ENCODE measurements at regions not wholly inside any gene's neighbourhood (a gene's known extent, or its start where the extent isn't known, plus 50 kb on each side); places are given as distances from the start of the nearest gene placed in this dataset.

- DNase-seq: no peak
- Histone ChIP-seq H3K4me1 (ENCODE audit: control insufficient read depth in 1 of 2, extremely low read depth in 1 of 2, insufficient read depth in 2 of 2, low read length in 2 of 2) (no peaks in the 10 kb centered on the region), H3K27me3 (replicated peaks in 1 of 2; ENCODE audit: control insufficient read depth in 2 of 2, extremely low read depth in 1 of 2, insufficient read depth in 2 of 2, low read length in 1 of 2) (no peaks in the 10 kb centered on the region), H3K9me3 (no peaks in the 10 kb centered on the region), H3K36me3 (ENCODE audit: control insufficient read depth in 2 of 2, extremely low read depth in 1 of 2, insufficient read depth in 1 of 2, low read length in 1 of 2) (no peaks in the 10 kb centered on the region), H3K4me3 (ENCODE audit: control insufficient read depth in 1 of 2, extremely low read depth in 1 of 2, low read length in 1 of 2) (no peak overlapping the region), H3K27ac (ENCODE audit: low read length) (no peak overlapping the region)
- no peaks in the 10 kb centered on the region for H3K36me3 Mint-ChIP-seq
- CTCF ChIA-PET: no interaction called here
- no peaks in the 10 kb centered on the region for H3K4me1 Mint-ChIP-seq
- POLR2A ChIA-PET: interaction anchor here in 1 of 2 donors (0.6 kb wide), 1 partner anchor 57 kb away, joined by 4 read pairs; no protein-coding TSS in a partner anchor
- ATAC-seq (replicated peaks in 1 of 4): no peak
- no CpG with 5 or more reads among the region's 4 CpGs for WGBS (ENCODE audit: insufficient coverage)
- no peak overlapping the region for H3K27ac Mint-ChIP-seq
- H3K27me3 Mint-ChIP-seq: no peaks in the 10 kb centered on the region
- peaks cover 8 to 13% (median 11%) of the 10 kb centered on the region in 3 donors for H3K9me3 Mint-ChIP-seq
- no peak overlapping the region for H3K4me3 Mint-ChIP-seq
Observed at GRCh38 chr7:46566097-46566774, 645.2 kb upstream of the IGFBP3 start.

DNA sequence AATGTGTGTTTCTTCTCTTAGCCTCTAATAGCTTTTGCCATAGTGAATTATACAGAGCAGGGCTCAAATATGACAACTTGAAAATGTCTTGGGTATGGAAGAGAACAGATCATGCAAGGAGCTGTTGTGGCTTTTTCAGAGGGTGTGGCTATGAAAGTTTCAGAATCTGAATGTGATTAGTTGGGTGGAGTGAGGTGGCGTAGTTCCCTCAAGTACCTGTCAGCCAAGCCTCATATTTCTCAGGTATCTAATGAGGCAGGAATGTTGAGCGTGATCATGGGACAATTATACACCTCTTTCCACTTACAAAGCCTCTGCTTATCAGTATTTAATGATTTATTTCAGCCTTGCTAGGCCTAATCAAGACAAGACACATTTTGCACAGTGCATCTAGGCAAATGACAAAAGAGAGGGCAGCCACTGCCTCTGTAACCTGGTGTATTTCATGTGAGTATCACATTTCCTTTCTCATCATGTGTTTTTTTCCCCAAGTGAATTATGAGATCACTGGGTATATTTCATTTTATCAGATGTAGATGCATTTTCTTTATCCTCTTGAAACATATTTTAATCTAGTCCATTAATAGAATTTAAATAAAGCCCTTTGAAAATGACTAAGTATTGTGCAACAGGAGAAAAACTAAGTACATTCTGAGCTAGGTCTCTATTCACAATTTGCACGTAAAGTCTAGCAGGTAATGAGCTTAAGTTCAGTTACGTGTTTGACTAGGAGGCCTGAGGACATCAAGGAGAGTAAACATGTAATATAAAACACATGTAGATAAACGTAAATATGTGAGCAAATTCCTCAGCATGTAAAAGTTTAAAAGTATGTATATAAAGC lies 644.4 kb upstream of the IGFBP3 start:
- Mint-ChIP-seq H3K27me3 (no peaks in the 10 kb centered on the region), H3K36me3 (no peaks in the 10 kb centered on the region), H3K4me1 (no peaks in the 10 kb centered on the region), H3K9me3 (peaks cover 11 to 18% (median 12%) of the 10 kb centered on the region in 3 donors), H3K4me3 (no peak overlapping the region), H3K27ac (no peak overlapping the region)
- Histone ChIP-seq H3K4me1 (ENCODE audit: control insufficient read depth in 1 of 2, extremely low read depth in 1 of 2, insufficient read depth in 2 of 2, low read length in 2 of 2) (no peaks in the 10 kb centered on the region), H3K4me3 (ENCODE audit: control insufficient read depth in 1 of 2, extremely low read depth in 1 of 2, low read length in 1 of 2) (no peak overlapping the region), H3K36me3 (ENCODE audit: control insufficient read depth in 2 of 2, extremely low read depth in 1 of 2, insufficient read depth in 1 of 2, low read length in 1 of 2) (no peaks in the 10 kb centered on the region), H3K27me3 (replicated peaks in 1 of 2; ENCODE audit: control insufficient read depth in 2 of 2, extremely low read depth in 1 of 2, insufficient read depth in 2 of 2, low read length in 1 of 2) (no peaks in the 10 kb centered on the region), H3K9me3 (no peaks in the 10 kb centered on the region), H3K27ac (ENCODE audit: low read length) (no peak overlapping the region)
- WGBS (ENCODE audit: insufficient coverage): no CpG with 5 or more reads among the region's 5 CpGs
- no peak for DNase-seq
- ATAC-seq (replicated peaks in 1 of 4): no peak
- ChIA-PET POLR2A (interaction anchor here in 1 of 2 donors (0.6 kb wide), 1 partner anchor 58 kb away, joined by 4 read pairs; no protein-coding TSS in a partner anchor), CTCF (no interaction called here)

DNA sequence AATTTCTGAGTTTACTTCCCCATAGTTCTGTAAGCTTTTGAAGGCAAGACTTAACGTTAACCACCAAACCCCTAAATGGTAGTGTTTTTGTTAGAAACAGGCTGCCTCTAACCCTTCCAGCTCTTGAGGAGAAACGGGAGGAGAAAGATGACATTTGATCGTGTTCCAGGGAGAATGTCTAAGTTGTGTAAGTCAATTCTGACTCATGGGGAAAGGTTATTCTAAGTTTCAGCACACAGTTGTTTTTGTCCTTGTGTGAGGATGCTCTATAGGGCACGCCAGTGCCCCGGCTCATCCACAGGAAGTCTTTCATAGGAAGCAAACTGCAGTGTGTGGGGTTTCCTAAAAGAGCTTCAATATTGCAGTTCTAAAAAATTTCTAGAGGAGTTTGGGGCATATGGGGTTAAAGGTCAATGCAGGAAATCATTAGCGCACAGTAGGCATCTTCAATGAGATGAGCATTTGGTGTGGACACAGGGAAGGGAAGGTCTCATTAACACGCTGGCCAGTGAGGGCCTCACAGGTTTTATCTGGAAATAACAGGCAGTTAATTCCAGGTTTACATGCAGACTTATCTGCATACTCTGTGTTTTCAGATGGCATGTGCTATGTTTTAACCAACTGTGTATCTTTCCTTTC lies 638.2 kb upstream of the IGFBP3 start:
- no peak overlapping the region for H3K4me3 Mint-ChIP-seq
- Histone ChIP-seq H3K4me1 (ENCODE audit: control insufficient read depth in 1 of 2, extremely low read depth in 1 of 2, insufficient read depth in 2 of 2, low read length in 2 of 2) (no peaks in the 10 kb centered on the region), H3K27me3 (replicated peaks in 1 of 2; ENCODE audit: control insufficient read depth in 2 of 2, extremely low read depth in 1 of 2, insufficient read depth in 2 of 2, low read length in 1 of 2) (no peaks in the 10 kb centered on the region), H3K4me3 (ENCODE audit: control insufficient read depth in 1 of 2, extremely low read depth in 1 of 2, low read length in 1 of 2) (no peak overlapping the region), H3K36me3 (ENCODE audit: control insufficient read depth in 2 of 2, extremely low read depth in 1 of 2, insufficient read depth in 1 of 2, low read length in 1 of 2) (no peaks in the 10 kb centered on the region), H3K9me3 (no peaks in the 10 kb centered on the region), H3K27ac (ENCODE audit: low read length) (no peak overlapping the region)
- 77% methylated on average over 5 of the region's 7 CpGs for WGBS (ENCODE audit: insufficient coverage)
- H3K27me3 Mint-ChIP-seq: no peaks in the 10 kb centered on the region
- no peaks in the 10 kb centered on the region for H3K36me3 Mint-ChIP-seq
- H3K9me3 Mint-ChIP-seq: peaks cover 0 to 19% (median 6%) of the 10 kb centered on the region in 3 donors
- no peak for DNase-seq
- H3K4me1 Mint-ChIP-seq: no peaks in the 10 kb centered on the region
- no peak for ATAC-seq (replicated peaks in 1 of 4)
- CTCF ChIA-PET: no interaction called here
- POLR2A ChIA-PET: no interaction called here
- H3K27ac Mint-ChIP-seq: no peak overlapping the region

DNA sequence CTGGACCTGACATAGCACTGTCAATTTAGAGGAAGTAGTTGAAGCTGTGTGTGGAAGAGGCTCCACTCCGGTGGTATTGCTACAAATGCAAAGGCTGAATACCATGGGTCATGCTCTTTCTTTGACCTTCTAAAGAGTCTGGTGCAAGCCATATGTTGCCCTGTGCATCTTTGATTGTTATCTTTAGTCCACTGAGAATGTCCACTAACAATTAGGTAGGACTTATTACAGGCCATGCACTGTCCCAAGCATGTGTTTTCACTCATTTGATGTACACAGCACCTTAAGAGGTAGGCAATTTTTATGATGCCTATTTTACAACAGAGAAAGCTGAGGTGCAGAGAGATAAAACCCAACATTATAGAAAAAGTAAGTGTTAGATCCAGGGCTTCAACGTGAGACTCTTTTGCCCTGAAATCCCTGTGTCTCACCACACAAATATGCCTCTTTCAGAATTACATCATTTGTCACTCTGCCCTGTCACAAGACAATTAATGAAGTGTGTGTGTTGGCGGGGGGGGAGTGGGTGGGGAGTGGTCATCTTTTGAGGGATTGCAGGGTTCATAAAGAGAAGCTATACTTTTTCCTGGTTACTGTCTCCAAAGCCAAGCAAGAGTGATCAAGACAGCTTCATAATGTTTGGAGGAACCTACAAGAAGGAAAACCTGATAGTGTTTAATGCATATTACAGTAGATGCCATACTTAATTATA lies 637.6 kb upstream of the IGFBP3 start:
- Mint-ChIP-seq H3K4me3 (no peak overlapping the region), H3K27ac (no peak overlapping the region), H3K27me3 (no peaks in the 10 kb centered on the region), H3K4me1 (no peaks in the 10 kb centered on the region), H3K36me3 (no peaks in the 10 kb centered on the region), H3K9me3 (peaks cover 0 to 14% (median 6%) of the 10 kb centered on the region in 3 donors)
- Histone ChIP-seq H3K4me1 (ENCODE audit: control insufficient read depth in 1 of 2, extremely low read depth in 1 of 2, insufficient read depth in 2 of 2, low read length in 2 of 2) (no peaks in the 10 kb centered on the region), H3K27ac (ENCODE audit: low read length) (no peak overlapping the region), H3K27me3 (replicated peaks in 1 of 2; ENCODE audit: control insufficient read depth in 2 of 2, extremely low read depth in 1 of 2, insufficient read depth in 2 of 2, low read length in 1 of 2) (no peaks in the 10 kb centered on the region), H3K4me3 (ENCODE audit: control insufficient read depth in 1 of 2, extremely low read depth in 1 of 2, low read length in 1 of 2) (no peak overlapping the region), H3K9me3 (no peaks in the 10 kb centered on the region), H3K36me3 (ENCODE audit: control insufficient read depth in 2 of 2, extremely low read depth in 1 of 2, insufficient read depth in 1 of 2, low read length in 1 of 2) (no peaks in the 10 kb centered on the region)
- ChIA-PET POLR2A (no interaction called here), CTCF (no interaction called here)
- DNase-seq (no peak), ATAC-seq (replicated peaks in 1 of 4) (no peak)
- 67% methylated on average over 1 of the region's 3 CpGs for WGBS (ENCODE audit: insufficient coverage)

GRCh38 chr7:46557781-46558180 lies 636.7 kb upstream of the IGFBP3 start:
- H3K36me3 ChIP-seq (ENCODE audit: control insufficient read depth in 2 of 2, extremely low read depth in 1 of 2, insufficient read depth in 1 of 2, low read length in 1 of 2): no peaks in the 10 kb centered on the region
- ChIA-PET CTCF (no interaction called here), POLR2A (no interaction called here)
- no peaks in the 10 kb centered on the region for H3K9me3 ChIP-seq
- no peak overlapping the region for H3K4me3 ChIP-seq (ENCODE audit: control insufficient read depth in 1 of 2, extremely low read depth in 1 of 2, low read length in 1 of 2)
- Mint-ChIP-seq H3K27me3 (no peaks in the 10 kb centered on the region), H3K4me3 (no peak overlapping the region), H3K4me1 (no peaks in the 10 kb centered on the region), H3K36me3 (no peaks in the 10 kb centered on the region), H3K27ac (no peak overlapping the region), H3K9me3 (peaks cover 0 to 17% (median 6%) of the 10 kb centered on the region in 3 donors)
- no peaks in the 10 kb centered on the region for H3K27me3 ChIP-seq (replicated peaks in 1 of 2; ENCODE audit: control insufficient read depth in 2 of 2, extremely low read depth in 1 of 2, insufficient read depth in 2 of 2, low read length in 1 of 2)
- H3K4me1 ChIP-seq (ENCODE audit: control insufficient read depth in 1 of 2, extremely low read depth in 1 of 2, insufficient read depth in 2 of 2, low read length in 2 of 2): no peaks in the 10 kb centered on the region
- no peak for ATAC-seq (replicated peaks in 1 of 4)
- no peak overlapping the region for H3K27ac ChIP-seq (ENCODE audit: low read length)
- no peak for DNase-seq
- 57% methylated on average over 1 of the region's 3 CpGs for WGBS (ENCODE audit: insufficient coverage)

GRCh38 chr7:46557295-46557711 lies 636.2 kb upstream of the IGFBP3 start:
- CTCF ChIA-PET: no interaction called here
- Mint-ChIP-seq H3K36me3 (no peaks in the 10 kb centered on the region), H3K4me3 (no peak overlapping the region), H3K27me3 (no peaks in the 10 kb centered on the region), H3K4me1 (no peaks in the 10 kb centered on the region), H3K27ac (no peak overlapping the region), H3K9me3 (peaks cover 4 to 20% (median 6%) of the 10 kb centered on the region in 3 donors)
- DNase-seq: no peak
- Histone ChIP-seq H3K36me3 (ENCODE audit: control insufficient read depth in 2 of 2, extremely low read depth in 1 of 2, insufficient read depth in 1 of 2, low read length in 1 of 2) (no peaks in the 10 kb centered on the region), H3K4me1 (ENCODE audit: control insufficient read depth in 1 of 2, extremely low read depth in 1 of 2, insufficient read depth in 2 of 2, low read length in 2 of 2) (no peaks in the 10 kb centered on the region), H3K9me3 (no peaks in the 10 kb centered on the region), H3K27me3 (replicated peaks in 1 of 2; ENCODE audit: control insufficient read depth in 2 of 2, extremely low read depth in 1 of 2, insufficient read depth in 2 of 2, low read length in 1 of 2) (no peaks in the 10 kb centered on the region), H3K4me3 (ENCODE audit: control insufficient read depth in 1 of 2, extremely low read depth in 1 of 2, low read length in 1 of 2) (no peak overlapping the region), H3K27ac (ENCODE audit: low read length) (no peak overlapping the region)
- POLR2A ChIA-PET: no interaction called here
- ATAC-seq (replicated peaks in 1 of 4): no peak
- 86% methylated on average over 4 of the region's 5 CpGs for WGBS (ENCODE audit: insufficient coverage)

Data from T-cell (primary cell).